ENCODE measurements at regions not wholly inside any gene's neighbourhood (a gene's known extent, or its start where the extent isn't known, plus 50 kb on each side); places are given as distances from the start of the nearest gene placed in this dataset.
A peak's percentile ranks its signal among the peaks of the same experiment; 100 is the strongest.

GRCh38 chr9:119963258-119963797 lies 594.1 kb upstream of the BRINP1 start:
- no peak overlapping the region for H3K4me3 ChIP-seq (ENCODE audit: low read length in 2 of 2)
- WGBS, 2 donors (ENCODE audit: extremely low coverage in 2 of 2, insufficient read length in 2 of 2, insufficient replicate concordance in 1 of 2): no CpG with 5 or more reads among the region's 4 CpGs
- no peak overlapping the region for H2AFZ ChIP-seq (ENCODE audit: low read length)

GRCh38 chr9:119961774-119962424 lies 592.7 kb upstream of the BRINP1 start:
- no peak overlapping the region for H3K4me3 ChIP-seq (ENCODE audit: low read length in 2 of 2)
- H3K14ac ChIP-seq (ENCODE audit: low read length): no peak overlapping the region
- no peaks in the 10 kb centered on the region for H3K9me3 ChIP-seq (replicated peaks in 1 of 2; ENCODE audit: control insufficient read depth in 2 of 2, insufficient read depth in 1 of 2, low read depth in 1 of 2, low read length in 2 of 2)
- H3K23ac ChIP-seq (ENCODE audit: low read depth, low read length, poor library complexity): no peak overlapping the region
- H2BK5ac ChIP-seq (ENCODE audit: low read length): no peak overlapping the region
- no peak overlapping the region for H3K18ac ChIP-seq (ENCODE audit: low read length)
- no peak overlapping the region for H3K9ac ChIP-seq (ENCODE audit: low read depth, low read length, poor library complexity)
- no peak overlapping the region for H2AFZ ChIP-seq (ENCODE audit: low read length)
- peak overlapping the region; percentile 51 for H3K27ac ChIP-seq (replicated peaks; ENCODE audit: low read length)
- no peak overlapping the region for H2BK15ac ChIP-seq (ENCODE audit: low read length)
- H3K4me2 ChIP-seq (ENCODE audit: insufficient read depth, low read length, poor library complexity, severe bottlenecking): no peak overlapping the region
- no peaks in the 10 kb centered on the region for H3K36me3 ChIP-seq (replicated peaks in 1 of 2; ENCODE audit: control insufficient read depth in 2 of 2, insufficient read depth in 2 of 2, low read length in 2 of 2)
- WGBS, 2 donors (ENCODE audit: extremely low coverage in 2 of 2, insufficient read length in 2 of 2, insufficient replicate concordance in 1 of 2): no CpG with 5 or more reads among the region's 19 CpGs
- H4K8ac ChIP-seq (ENCODE audit: low read depth, low read length): no peak overlapping the region
- peak; percentile 29 for DNase-seq (ENCODE audit: low spot score)
- H3K4me1 ChIP-seq (ENCODE audit: control insufficient read depth in 2 of 2, insufficient read depth in 1 of 2, low read depth in 1 of 2, low read length in 2 of 2): peaks cover 2 to 6% of the 10 kb centered on the region in 2 donors
- no peak overlapping the region for H4K91ac ChIP-seq (ENCODE audit: low read depth, low read length, poor library complexity)
- no peak overlapping the region for H3K4ac ChIP-seq (ENCODE audit: low read length)
- no peaks in the 10 kb centered on the region for H3K27me3 ChIP-seq (ENCODE audit: control insufficient read depth in 3 of 3, insufficient read depth in 3 of 3, low read depth in 1 of 3, low read length in 3 of 3)
- no peak overlapping the region for H2BK12ac ChIP-seq (ENCODE audit: low read length)
- H2AK5ac ChIP-seq (ENCODE audit: low read depth, low read length): no peak overlapping the region
- no peaks in the 10 kb centered on the region for H3K79me1 ChIP-seq (ENCODE audit: low read depth, low read length)
- H2BK120ac ChIP-seq (ENCODE audit: low read depth, low read length): no peak overlapping the region

More at GRCh38 chr9:119963258-119963797, 594.1 kb upstream of the BRINP1 start:
- Histone ChIP-seq H3K18ac (ENCODE audit: low read length) (peak overlapping the region; percentile 38), H2AK5ac (ENCODE audit: low read depth, low read length) (no peak overlapping the region), H4K8ac (ENCODE audit: low read depth, low read length) (no peak overlapping the region), H3K9me3 (replicated peaks in 1 of 2; ENCODE audit: control insufficient read depth in 2 of 2, insufficient read depth in 1 of 2, low read depth in 1 of 2, low read length in 2 of 2) (no peaks in the 10 kb centered on the region), H3K23ac (ENCODE audit: low read depth, low read length, poor library complexity) (no peak overlapping the region), H3K14ac (ENCODE audit: low read length) (no peak overlapping the region), H3K36me3 (replicated peaks in 1 of 2; ENCODE audit: control insufficient read depth in 2 of 2, insufficient read depth in 2 of 2, low read length in 2 of 2) (no peaks in the 10 kb centered on the region), H3K9ac (ENCODE audit: low read depth, low read length, poor library complexity) (no peak overlapping the region), H3K27me3 (ENCODE audit: control insufficient read depth in 3 of 3, insufficient read depth in 3 of 3, low read depth in 1 of 3, low read length in 3 of 3) (no peaks in the 10 kb centered on the region), H2BK15ac (ENCODE audit: low read length) (no peak overlapping the region), H3K4me1 (ENCODE audit: control insufficient read depth in 2 of 2, insufficient read depth in 1 of 2, low read depth in 1 of 2, low read length in 2 of 2) (peaks cover 2 to 6% of the 10 kb centered on the region in 2 donors), H2BK12ac (ENCODE audit: low read length) (no peak overlapping the region), H3K27ac (replicated peaks; ENCODE audit: low read length) (peak overlapping the region; percentile 62), H3K4me2 (ENCODE audit: insufficient read depth, low read length, poor library complexity, severe bottlenecking) (no peak overlapping the region), H4K91ac (ENCODE audit: low read depth, low read length, poor library complexity) (no peak overlapping the region), H3K79me1 (ENCODE audit: low read depth, low read length) (no peaks in the 10 kb centered on the region), H3K4ac (ENCODE audit: low read length) (no peak overlapping the region), H2BK5ac (ENCODE audit: low read length) (no peak overlapping the region), H2BK120ac (ENCODE audit: low read depth, low read length) (no peak overlapping the region)
- DNase-seq (ENCODE audit: low spot score): peak; percentile 24

GRCh38 chr9:119959846-119960545 lies 590.8 kb upstream of the BRINP1 start:
- H3K4ac ChIP-seq (ENCODE audit: low read length): no peak overlapping the region
- no peak overlapping the region for H2BK5ac ChIP-seq (ENCODE audit: low read length)
- H3K9ac ChIP-seq (ENCODE audit: low read depth, low read length, poor library complexity): no peak overlapping the region
- no peak overlapping the region for H3K27ac ChIP-seq (replicated peaks; ENCODE audit: low read length)
- peaks cover 2 to 6% of the 10 kb centered on the region in 2 donors for H3K4me1 ChIP-seq (ENCODE audit: control insufficient read depth in 2 of 2, insufficient read depth in 1 of 2, low read depth in 1 of 2, low read length in 2 of 2)
- H3K18ac ChIP-seq (ENCODE audit: low read length): no peak overlapping the region
- H3K14ac ChIP-seq (ENCODE audit: low read length): no peak overlapping the region
- H4K8ac ChIP-seq (ENCODE audit: low read depth, low read length): no peak overlapping the region
- H2BK120ac ChIP-seq (ENCODE audit: low read depth, low read length): no peak overlapping the region
- no peaks in the 10 kb centered on the region for H3K36me3 ChIP-seq (replicated peaks in 1 of 2; ENCODE audit: control insufficient read depth in 2 of 2, insufficient read depth in 2 of 2, low read length in 2 of 2)
- no peak overlapping the region for H2BK12ac ChIP-seq (ENCODE audit: low read length)
- H3K4me3 ChIP-seq (ENCODE audit: low read length in 2 of 2): no peak overlapping the region
- no peak overlapping the region for H3K4me2 ChIP-seq (ENCODE audit: insufficient read depth, low read length, poor library complexity, severe bottlenecking)
- no peak overlapping the region for H2AFZ ChIP-seq (ENCODE audit: low read length)
- H4K91ac ChIP-seq (ENCODE audit: low read depth, low read length, poor library complexity): no peak overlapping the region
- no peak for DNase-seq (ENCODE audit: low spot score)
- H3K9me3 ChIP-seq (replicated peaks in 1 of 2; ENCODE audit: control insufficient read depth in 2 of 2, insufficient read depth in 1 of 2, low read depth in 1 of 2, low read length in 2 of 2): no peaks in the 10 kb centered on the region
- no peak overlapping the region for H2AK5ac ChIP-seq (ENCODE audit: low read depth, low read length)
- WGBS, 2 donors (ENCODE audit: extremely low coverage in 2 of 2, insufficient read length in 2 of 2, insufficient replicate concordance in 1 of 2): no CpG with 5 or more reads among the region's 6 CpGs
- no peaks in the 10 kb centered on the region for H3K79me1 ChIP-seq (ENCODE audit: low read depth, low read length)
- no peak overlapping the region for H2BK15ac ChIP-seq (ENCODE audit: low read length)
- H3K27me3 ChIP-seq (ENCODE audit: control insufficient read depth in 3 of 3, insufficient read depth in 3 of 3, low read depth in 1 of 3, low read length in 3 of 3): no peaks in the 10 kb centered on the region
- H3K23ac ChIP-seq (ENCODE audit: low read depth, low read length, poor library complexity): no peak overlapping the region

GRCh38 chr9:119956111-119956510 lies 586.9 kb upstream of the BRINP1 start:
- Histone ChIP-seq H2BK120ac (ENCODE audit: low read depth, low read length) (no peak overlapping the region), H2AK5ac (ENCODE audit: low read depth, low read length) (no peak overlapping the region), H2AFZ (ENCODE audit: low read length) (no peak overlapping the region), H2BK15ac (ENCODE audit: low read length) (no peak overlapping the region), H2BK12ac (ENCODE audit: low read length) (no peak overlapping the region), H3K9ac (ENCODE audit: low read depth, low read length, poor library complexity) (no peak overlapping the region), H4K91ac (ENCODE audit: low read depth, low read length, poor library complexity) (no peak overlapping the region), H3K27me3 (ENCODE audit: control insufficient read depth in 3 of 3, insufficient read depth in 3 of 3, low read depth in 1 of 3, low read length in 3 of 3) (no peaks in the 10 kb centered on the region), H2BK5ac (ENCODE audit: low read length) (no peak overlapping the region), H3K36me3 (replicated peaks in 1 of 2; ENCODE audit: control insufficient read depth in 2 of 2, insufficient read depth in 2 of 2, low read length in 2 of 2) (no peaks in the 10 kb centered on the region), H3K4ac (ENCODE audit: low read length) (no peak overlapping the region), H3K27ac (replicated peaks; ENCODE audit: low read length) (no peak overlapping the region), H4K8ac (ENCODE audit: low read depth, low read length) (no peak overlapping the region), H3K4me3 (ENCODE audit: low read length in 2 of 2) (no peak overlapping the region), H3K18ac (ENCODE audit: low read length) (no peak overlapping the region), H3K4me2 (ENCODE audit: insufficient read depth, low read length, poor library complexity, severe bottlenecking) (no peak overlapping the region), H3K9me3 (replicated peaks in 1 of 2; ENCODE audit: control insufficient read depth in 2 of 2, insufficient read depth in 1 of 2, low read depth in 1 of 2, low read length in 2 of 2) (no peaks in the 10 kb centered on the region), H3K79me1 (ENCODE audit: low read depth, low read length) (no peaks in the 10 kb centered on the region), H3K4me1 (ENCODE audit: control insufficient read depth in 2 of 2, insufficient read depth in 1 of 2, low read depth in 1 of 2, low read length in 2 of 2) (no peaks in the 10 kb centered on the region), H3K14ac (ENCODE audit: low read length) (no peak overlapping the region), H3K23ac (ENCODE audit: low read depth, low read length, poor library complexity) (no peak overlapping the region)
- no peak for DNase-seq (ENCODE audit: low spot score)
- WGBS, 2 donors (ENCODE audit: extremely low coverage in 2 of 2, insufficient read length in 2 of 2, insufficient replicate concordance in 1 of 2): no CpG with 5 or more reads among the region's 2 CpGs

Measured in neuronal stem cell (in vitro differentiated cells).